ENCODE measurements at regions not wholly inside any gene's neighbourhood (a gene's known extent, or its start where the extent isn't known, plus 50 kb on each side); places are given as distances from the start of the nearest gene placed in this dataset.

- POLR2A ChIA-PET (ENCODE audit: partially characterized antibody) = no interaction called here
- intact Hi-C loops (cut with micrococcal nuclease) = no loop called here
- Mint-ChIP-seq H3K36me3 (no peaks in the 10 kb centered on the region), H3K9me3 (peaks cover 0 to 29% (median 8%) of the 10 kb centered on the region in 8 donors), H3K27ac (no peak overlapping the region), H3K27me3 (peaks cover 0 to 1% of the 10 kb centered on the region in 2 donors), H3K4me3 (no peak overlapping the region), H3K4me1 (no peaks in the 10 kb centered on the region)
- Histone ChIP-seq H3K27me3 (ENCODE audit: insufficient read depth, low read length) (no peaks in the 10 kb centered on the region), H3K27ac (ENCODE audit: low read depth, low read length) (no peak overlapping the region), H3K36me3 (ENCODE audit: insufficient read depth, low read length) (no peaks in the 10 kb centered on the region), H3K4me3 (ENCODE audit: low read length in 2 of 2) (no peak overlapping the region), H3K4me1 (ENCODE audit: insufficient read depth, low read length) (no peaks in the 10 kb centered on the region), H3K9me3 (ENCODE audit: control insufficient read depth in 1 of 2, low read length in 2 of 2) (no peaks in the 10 kb centered on the region)
- DNase-seq = no peak
- CTCF ChIA-PET (ENCODE audit: partially characterized antibody) = no interaction called here
These were observed 360.3 kb upstream of the ERCC4 start for GRCh38 chr16:13559624-13560023.

- ChIA-PET CTCF (ENCODE audit: partially characterized antibody) (no interaction called here), POLR2A (ENCODE audit: partially characterized antibody) (no interaction called here)
- H3K36me3 Mint-ChIP-seq = no peaks in the 10 kb centered on the region
- Histone ChIP-seq H3K9me3 (ENCODE audit: control insufficient read depth in 1 of 2, low read length in 2 of 2) (no peaks in the 10 kb centered on the region), H3K4me1 (ENCODE audit: insufficient read depth, low read length) (no peaks in the 10 kb centered on the region), H3K4me3 (ENCODE audit: low read length in 2 of 2) (no peak overlapping the region), H3K27me3 (ENCODE audit: insufficient read depth, low read length) (no peaks in the 10 kb centered on the region), H3K27ac (ENCODE audit: low read depth, low read length) (no peak overlapping the region), H3K36me3 (ENCODE audit: insufficient read depth, low read length) (no peaks in the 10 kb centered on the region)
- intact Hi-C loops (cut with micrococcal nuclease) = no loop called here
- DNase-seq = no peak
- H3K27me3 Mint-ChIP-seq = peaks cover 0 to 1% of the 10 kb centered on the region in 2 donors
- H3K27ac Mint-ChIP-seq = no peak overlapping the region
- no peaks in the 10 kb centered on the region for H3K4me1 Mint-ChIP-seq
- no peak overlapping the region for H3K4me3 Mint-ChIP-seq
- peaks cover 0 to 31% (median 9%) of the 10 kb centered on the region in 8 donors for H3K9me3 Mint-ChIP-seq
These were observed 359.8 kb upstream of the ERCC4 start for GRCh38 chr16:13560151-13560550.

- Mint-ChIP-seq H3K9me3 (peaks cover 0 to 24% (median 8%) of the 10 kb centered on the region in 8 donors), H3K27ac (no peak overlapping the region), H3K27me3 (peaks cover 0 to 1% of the 10 kb centered on the region in 2 donors), H3K4me1 (no peaks in the 10 kb centered on the region), H3K4me3 (no peak overlapping the region), H3K36me3 (no peaks in the 10 kb centered on the region)
- Histone ChIP-seq H3K4me1 (ENCODE audit: insufficient read depth, low read length) (no peaks in the 10 kb centered on the region), H3K27ac (ENCODE audit: low read depth, low read length) (no peak overlapping the region), H3K27me3 (ENCODE audit: insufficient read depth, low read length) (no peaks in the 10 kb centered on the region), H3K4me3 (ENCODE audit: low read length in 2 of 2) (no peak overlapping the region), H3K36me3 (ENCODE audit: insufficient read depth, low read length) (no peaks in the 10 kb centered on the region), H3K9me3 (ENCODE audit: control insufficient read depth in 1 of 2, low read length in 2 of 2) (no peaks in the 10 kb centered on the region)
- intact Hi-C loops (cut with micrococcal nuclease) = no loop called here
- CTCF ChIA-PET (ENCODE audit: partially characterized antibody) = no interaction called here
- no peak for DNase-seq
- POLR2A ChIA-PET (ENCODE audit: partially characterized antibody) = no interaction called here
These were observed 358.5 kb upstream of the ERCC4 start for GRCh38 chr16:13561291-13562070.

GRCh38 chr16:13568803-13569202, 351.2 kb upstream of the ERCC4 start:
- no peaks in the 10 kb centered on the region for H3K4me1 Mint-ChIP-seq
- DNase-seq = no peak
- ChIA-PET POLR2A (ENCODE audit: partially characterized antibody) (no interaction called here), CTCF (ENCODE audit: partially characterized antibody) (no interaction called here)
- H3K9me3 ChIP-seq (ENCODE audit: control insufficient read depth in 1 of 2, low read length in 2 of 2) = no peaks in the 10 kb centered on the region
- no peak overlapping the region for H3K4me3 Mint-ChIP-seq
- H3K27me3 Mint-ChIP-seq = no peaks in the 10 kb centered on the region
- no peak overlapping the region for H3K27ac Mint-ChIP-seq
- no peak overlapping the region for H3K4me3 ChIP-seq (ENCODE audit: low read length in 2 of 2)
- no peak overlapping the region for H3K27ac ChIP-seq (ENCODE audit: low read depth, low read length)
- peaks cover 0 to 10% (median 3%) of the 10 kb centered on the region in 8 donors for H3K9me3 Mint-ChIP-seq
- no peaks in the 10 kb centered on the region for H3K36me3 Mint-ChIP-seq
- intact Hi-C loops (cut with micrococcal nuclease) = no loop called here
- H3K36me3 ChIP-seq (ENCODE audit: insufficient read depth, low read length) = no peaks in the 10 kb centered on the region
- H3K27me3 ChIP-seq (ENCODE audit: insufficient read depth, low read length) = no peaks in the 10 kb centered on the region
- H3K4me1 ChIP-seq (ENCODE audit: insufficient read depth, low read length) = no peaks in the 10 kb centered on the region

GRCh38 chr16:13569986-13570385, 350.0 kb upstream of the ERCC4 start:
- Histone ChIP-seq H3K27ac (ENCODE audit: low read depth, low read length) (no peak overlapping the region), H3K9me3 (ENCODE audit: control insufficient read depth in 1 of 2, low read length in 2 of 2) (no peaks in the 10 kb centered on the region), H3K4me1 (ENCODE audit: insufficient read depth, low read length) (no peaks in the 10 kb centered on the region), H3K4me3 (ENCODE audit: low read length in 2 of 2) (no peak overlapping the region), H3K36me3 (ENCODE audit: insufficient read depth, low read length) (no peaks in the 10 kb centered on the region), H3K27me3 (ENCODE audit: insufficient read depth, low read length) (no peaks in the 10 kb centered on the region)
- CTCF ChIA-PET (ENCODE audit: partially characterized antibody) = no interaction called here
- peaks cover 0 to 6% (median 1%) of the 10 kb centered on the region in 8 donors for H3K9me3 Mint-ChIP-seq
- POLR2A ChIA-PET (ENCODE audit: partially characterized antibody) = no interaction called here
- H3K4me1 Mint-ChIP-seq = no peaks in the 10 kb centered on the region
- no peaks in the 10 kb centered on the region for H3K27me3 Mint-ChIP-seq
- intact Hi-C loops (cut with micrococcal nuclease) = no loop called here
- no peak for DNase-seq
- H3K36me3 Mint-ChIP-seq = no peaks in the 10 kb centered on the region
- no peak overlapping the region for H3K27ac Mint-ChIP-seq
- H3K4me3 Mint-ChIP-seq = no peak overlapping the region

- H3K27me3 Mint-ChIP-seq = no peaks in the 10 kb centered on the region
- Histone ChIP-seq H3K36me3 (ENCODE audit: insufficient read depth, low read length) (no peaks in the 10 kb centered on the region), H3K27me3 (ENCODE audit: insufficient read depth, low read length) (no peaks in the 10 kb centered on the region), H3K4me3 (ENCODE audit: low read length in 2 of 2) (no peak overlapping the region), H3K4me1 (ENCODE audit: insufficient read depth, low read length) (no peaks in the 10 kb centered on the region), H3K27ac (ENCODE audit: low read depth, low read length) (no peak overlapping the region), H3K9me3 (ENCODE audit: control insufficient read depth in 1 of 2, low read length in 2 of 2) (no peaks in the 10 kb centered on the region)
- H3K36me3 Mint-ChIP-seq = no peaks in the 10 kb centered on the region
- POLR2A ChIA-PET (ENCODE audit: partially characterized antibody) = no interaction called here
- peaks cover 0 to 6% (median 1%) of the 10 kb centered on the region in 8 donors for H3K9me3 Mint-ChIP-seq
- no peak overlapping the region for H3K4me3 Mint-ChIP-seq
- no peak overlapping the region for H3K27ac Mint-ChIP-seq
- DNase-seq = no peak
- intact Hi-C loops (cut with micrococcal nuclease) = no loop called here
- CTCF ChIA-PET (ENCODE audit: partially characterized antibody) = no interaction called here
- no peaks in the 10 kb centered on the region for H3K4me1 Mint-ChIP-seq
These were observed 348.9 kb upstream of the ERCC4 start for GRCh38 chr16:13571036-13571435.

- Mint-ChIP-seq H3K27ac (no peak overlapping the region), H3K4me1 (no peaks in the 10 kb centered on the region), H3K4me3 (no peak overlapping the region), H3K27me3 (no peaks in the 10 kb centered on the region), H3K9me3 (peaks cover 0 to 6% (median under 1%) of the 10 kb centered on the region in 8 donors), H3K36me3 (no peaks in the 10 kb centered on the region)
- no peak overlapping the region for H3K4me3 ChIP-seq (ENCODE audit: low read length in 2 of 2)
- intact Hi-C loops (cut with micrococcal nuclease) = no loop called here
- ChIA-PET POLR2A (ENCODE audit: partially characterized antibody) (no interaction called here), CTCF (ENCODE audit: partially characterized antibody) (no interaction called here)
- H3K27ac ChIP-seq (ENCODE audit: low read depth, low read length) = no peak overlapping the region
- H3K36me3 ChIP-seq (ENCODE audit: insufficient read depth, low read length) = no peaks in the 10 kb centered on the region
- H3K27me3 ChIP-seq (ENCODE audit: insufficient read depth, low read length) = no peaks in the 10 kb centered on the region
- no peaks in the 10 kb centered on the region for H3K4me1 ChIP-seq (ENCODE audit: insufficient read depth, low read length)
- H3K9me3 ChIP-seq (ENCODE audit: control insufficient read depth in 1 of 2, low read length in 2 of 2) = no peaks in the 10 kb centered on the region
- DNase-seq = no peak
These were observed 346.1 kb upstream of the ERCC4 start for GRCh38 chr16:13573903-13574302.
